Calu3 (cell line): ENCODE measurements at regions not wholly inside any gene's neighbourhood (a gene's known extent, or its start where the extent isn't known, plus 50 kb on each side); places are given as distances from the start of the nearest gene placed in this dataset.

ENCODE experiments used
- BruUV-seq: library from RNA; stranded (reverse); fragments of 400-500 nt; replicated peaks from 2 replicates; lab custom pipeline; 2021; lab: Mats Ljungman, UMichigan
- CTCF ChIA-PET: fragments of 300-600 bp; sonication (Branson Sonifier 250); formaldehyde crosslinking; loops from one replicate; lab custom pipeline; 2022; ENCODE audit warnings: antibody characterized with exemption; lab: Charles Lee
- DNase-seq: peaks from one replicate; pipeline ENCODE4 v3.0.0; 2022
- H3K27ac Mint-ChIP-seq: one replicate; pipeline ENCODE4 v1.8.0; 2022; ENCODE audit warnings: mixed read lengths; ENCODE audit not compliant: unreplicated experiment
- H3K27me3 Mint-ChIP-seq: one replicate; pipeline ENCODE4 v1.8.0; 2022; ENCODE audit warnings: mixed read lengths; ENCODE audit not compliant: unreplicated experiment
- H3K36me3 Mint-ChIP-seq: one replicate; pipeline ENCODE4 v1.8.0; 2022; ENCODE audit warnings: mild to moderate bottlenecking, moderate library complexity, mixed read lengths; ENCODE audit not compliant: insufficient read depth, unreplicated experiment
- H3K4me1 Mint-ChIP-seq: one replicate; pipeline ENCODE4 v1.8.0; 2022; ENCODE audit warnings: mild to moderate bottlenecking, low read depth, mixed read lengths; ENCODE audit not compliant: unreplicated experiment
- H3K4me3 Mint-ChIP-seq: one replicate; pipeline ENCODE4 v1.8.0; 2022; ENCODE audit warnings: mild to moderate bottlenecking, low read depth, moderate library complexity, mixed read lengths; ENCODE audit not compliant: unreplicated experiment
- H3K9me3 Mint-ChIP-seq: one replicate; pipeline ENCODE4 v1.8.0; 2022; ENCODE audit warnings: low read depth, mixed read lengths; ENCODE audit not compliant: unreplicated experiment
- CTCF ChIP-seq: fragments of 200-600 bp; IDR thresholded peaks from one replicate; pipeline ENCODE4 v1.8.0; 2022; ENCODE audit warnings: antibody characterized with exemption; ENCODE audit not compliant: unreplicated experiment
- intact Hi-C: fragments of 100-400 bp; cut with micrococcal nuclease; formaldehyde crosslinking; loops from one replicate; pipeline ENCODE4 v1.10.0; 2022; ENCODE audit not compliant: unreplicated experiment

DNA sequence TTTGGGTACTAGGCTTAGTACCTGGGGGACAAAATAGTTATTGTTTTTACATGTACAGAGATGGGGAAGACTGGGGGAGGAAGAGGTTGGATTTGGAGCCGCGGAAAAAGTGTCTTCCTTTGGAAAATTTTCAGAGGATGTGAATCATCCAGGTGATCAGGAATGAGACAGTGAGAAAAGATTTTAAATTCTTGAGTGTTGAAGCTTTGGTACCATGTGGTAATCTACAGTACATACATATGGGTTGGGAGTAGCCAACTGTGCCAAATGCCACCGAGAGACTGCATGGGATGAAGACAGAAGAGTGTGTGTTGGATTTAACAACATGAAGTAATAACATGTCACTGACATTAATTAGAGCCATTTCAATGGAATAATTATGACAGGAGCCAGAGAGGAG is 1238.2 kb downstream of the ROBO1 start:
- no peak for TF ChIP-seq CTCF
- Mint-ChIP-seq H3K4me3 (no peak overlapping the region), H3K9me3 (peaks cover 9% of the 10 kb centered on the region), H3K27ac (no peak overlapping the region), H3K36me3 (no peaks in the 10 kb centered on the region), H3K4me1 (no peaks in the 10 kb centered on the region), H3K27me3 (no peaks in the 10 kb centered on the region)
- DNase-seq, result no peak
- CTCF ChIA-PET, result no interaction called here
- BruUV-seq, result no TSS peak
- intact Hi-C loops, result no loop called here

DNA sequence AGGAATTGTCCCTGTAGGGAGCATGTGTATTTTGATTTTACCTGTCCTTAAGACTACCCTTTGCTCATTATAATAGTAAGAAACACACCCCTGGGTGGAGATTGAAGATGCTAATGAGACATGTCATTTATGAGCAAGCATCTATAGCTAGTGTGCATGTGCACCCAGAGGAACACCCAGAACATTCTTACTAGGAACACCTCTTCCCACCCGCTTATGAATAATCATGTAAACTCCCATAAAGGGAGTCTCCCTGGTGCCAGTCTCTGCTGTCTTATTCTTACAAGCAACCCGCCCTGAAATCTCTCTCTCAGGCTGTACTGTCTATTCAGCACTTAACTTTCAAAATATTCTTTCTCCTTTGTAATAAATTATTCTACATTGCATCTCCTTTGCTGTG is 1227.3 kb downstream of the ROBO1 start:
- no peak for DNase-seq
- Mint-ChIP-seq H3K4me1 (no peaks in the 10 kb centered on the region), H3K4me3 (no peak overlapping the region), H3K27me3 (no peaks in the 10 kb centered on the region), H3K36me3 (no peaks in the 10 kb centered on the region), H3K9me3 (no peaks in the 10 kb centered on the region), H3K27ac (no peak overlapping the region)
- intact Hi-C loops, result no loop called here
- TF ChIP-seq CTCF, result no peak
- no TSS peak for BruUV-seq
- CTCF ChIA-PET, result no interaction called here

- no peak for TF ChIP-seq CTCF
- Mint-ChIP-seq H3K4me1 (no peaks in the 10 kb centered on the region), H3K9me3 (peaks cover 3% of the 10 kb centered on the region), H3K27ac (no peak overlapping the region), H3K36me3 (no peaks in the 10 kb centered on the region), H3K27me3 (no peaks in the 10 kb centered on the region), H3K4me3 (no peak overlapping the region)
- intact Hi-C loops, result no loop called here
- BruUV-seq, result no TSS peak
- DNase-seq, result no peak
- CTCF ChIA-PET, result no interaction called here
These were observed 1222.0 kb downstream of the ROBO1 start for GRCh38 chr3:78545827-78546226.
